ENCODE measurements at regions not wholly inside any gene's neighbourhood (a gene's known extent, or its start where the extent isn't known, plus 50 kb on each side); places are given as distances from the start of the nearest gene placed in this dataset.

DNA sequence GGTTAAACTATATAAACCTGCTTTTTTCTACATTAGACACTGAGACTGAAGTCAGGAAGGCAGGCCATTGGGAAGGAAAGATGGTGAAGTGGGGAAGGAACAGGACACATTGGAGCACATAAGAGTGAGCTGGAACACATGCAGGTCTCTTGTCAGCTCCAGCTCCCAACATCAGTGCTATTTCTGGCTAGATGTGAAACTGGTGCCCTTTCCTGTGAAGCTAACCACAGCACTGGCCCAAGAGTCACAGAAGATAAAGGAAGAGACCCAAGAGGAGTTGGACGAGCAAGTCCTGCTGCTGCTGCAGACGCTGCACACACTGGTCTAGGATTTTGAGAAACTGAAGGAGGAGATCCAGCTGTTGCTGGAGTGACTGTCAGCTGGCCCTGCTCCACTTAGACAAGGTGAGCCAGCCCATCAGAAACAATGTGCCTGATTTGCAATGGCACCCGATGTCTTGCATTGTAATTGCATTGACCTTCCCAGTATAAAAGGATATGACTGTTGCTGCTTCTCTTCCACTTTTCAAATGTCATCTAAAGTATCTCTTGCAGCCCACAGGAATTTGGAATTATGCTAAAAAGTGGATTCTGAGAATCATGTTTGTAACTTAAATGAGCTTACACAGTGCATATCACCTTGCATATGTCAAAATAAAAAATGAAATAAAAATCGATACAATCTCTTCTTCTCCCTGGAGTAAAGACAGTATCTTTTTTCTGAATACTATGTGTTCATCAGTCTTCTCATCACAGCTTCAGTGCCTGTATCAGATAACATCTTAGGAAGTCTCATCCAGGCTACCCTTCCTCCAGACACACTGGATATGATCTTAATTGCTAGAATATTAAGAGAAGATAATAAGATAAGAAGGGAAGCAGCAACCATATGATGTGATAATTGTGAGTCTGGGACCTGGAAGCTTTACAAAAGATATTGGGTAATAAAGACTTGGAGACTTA lies 230.7 kb upstream of the SPRY2 start:
- no peak for TF ChIP-seq RFX5 (IDR thresholded peaks at IDR 0.05; ENCODE audit: low read depth, low read length)
- TF ChIP-seq EED (IDR thresholded peaks at IDR 0.05; ENCODE audit: low read depth), result no peak
- TF ChIP-seq ATF7 (IDR thresholded peaks at IDR 0.05; ENCODE audit: low read depth), result no peak
- TF ChIP-seq MTA2 (IDR thresholded peaks at IDR 0.05; ENCODE audit: low read depth), result no peak
- TF ChIP-seq, protein P1, sequence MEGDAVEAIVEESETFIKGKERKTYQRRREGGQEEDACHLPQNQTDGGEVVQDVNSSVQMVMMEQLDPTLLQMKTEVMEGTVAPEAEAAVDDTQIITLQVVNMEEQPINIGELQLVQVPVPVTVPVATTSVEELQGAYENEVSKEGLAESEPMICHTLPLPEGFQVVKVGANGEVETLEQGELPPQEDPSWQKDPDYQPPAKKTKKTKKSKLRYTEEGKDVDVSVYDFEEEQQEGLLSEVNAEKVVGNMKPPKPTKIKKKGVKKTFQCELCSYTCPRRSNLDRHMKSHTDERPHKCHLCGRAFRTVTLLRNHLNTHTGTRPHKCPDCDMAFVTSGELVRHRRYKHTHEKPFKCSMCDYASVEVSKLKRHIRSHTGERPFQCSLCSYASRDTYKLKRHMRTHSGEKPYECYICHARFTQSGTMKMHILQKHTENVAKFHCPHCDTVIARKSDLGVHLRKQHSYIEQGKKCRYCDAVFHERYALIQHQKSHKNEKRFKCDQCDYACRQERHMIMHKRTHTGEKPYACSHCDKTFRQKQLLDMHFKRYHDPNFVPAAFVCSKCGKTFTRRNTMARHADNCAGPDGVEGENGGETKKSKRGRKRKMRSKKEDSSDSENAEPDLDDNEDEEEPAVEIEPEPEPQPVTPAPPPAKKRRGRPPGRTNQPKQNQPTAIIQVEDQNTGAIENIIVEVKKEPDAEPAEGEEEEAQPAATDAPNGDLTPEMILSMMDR (IDR thresholded peaks at IDR 0.05 in 2 of 3, conservative IDR thresholded peaks at IDR 0.05 in 1 of 3; ENCODE audit: control insufficient read depth in 2 of 3, extremely low read depth in 1 of 3, insufficient read depth in 1 of 3, low read depth in 3 of 3, low read length in 3 of 3), result no peak
- TF ChIP-seq, protein P2, sequence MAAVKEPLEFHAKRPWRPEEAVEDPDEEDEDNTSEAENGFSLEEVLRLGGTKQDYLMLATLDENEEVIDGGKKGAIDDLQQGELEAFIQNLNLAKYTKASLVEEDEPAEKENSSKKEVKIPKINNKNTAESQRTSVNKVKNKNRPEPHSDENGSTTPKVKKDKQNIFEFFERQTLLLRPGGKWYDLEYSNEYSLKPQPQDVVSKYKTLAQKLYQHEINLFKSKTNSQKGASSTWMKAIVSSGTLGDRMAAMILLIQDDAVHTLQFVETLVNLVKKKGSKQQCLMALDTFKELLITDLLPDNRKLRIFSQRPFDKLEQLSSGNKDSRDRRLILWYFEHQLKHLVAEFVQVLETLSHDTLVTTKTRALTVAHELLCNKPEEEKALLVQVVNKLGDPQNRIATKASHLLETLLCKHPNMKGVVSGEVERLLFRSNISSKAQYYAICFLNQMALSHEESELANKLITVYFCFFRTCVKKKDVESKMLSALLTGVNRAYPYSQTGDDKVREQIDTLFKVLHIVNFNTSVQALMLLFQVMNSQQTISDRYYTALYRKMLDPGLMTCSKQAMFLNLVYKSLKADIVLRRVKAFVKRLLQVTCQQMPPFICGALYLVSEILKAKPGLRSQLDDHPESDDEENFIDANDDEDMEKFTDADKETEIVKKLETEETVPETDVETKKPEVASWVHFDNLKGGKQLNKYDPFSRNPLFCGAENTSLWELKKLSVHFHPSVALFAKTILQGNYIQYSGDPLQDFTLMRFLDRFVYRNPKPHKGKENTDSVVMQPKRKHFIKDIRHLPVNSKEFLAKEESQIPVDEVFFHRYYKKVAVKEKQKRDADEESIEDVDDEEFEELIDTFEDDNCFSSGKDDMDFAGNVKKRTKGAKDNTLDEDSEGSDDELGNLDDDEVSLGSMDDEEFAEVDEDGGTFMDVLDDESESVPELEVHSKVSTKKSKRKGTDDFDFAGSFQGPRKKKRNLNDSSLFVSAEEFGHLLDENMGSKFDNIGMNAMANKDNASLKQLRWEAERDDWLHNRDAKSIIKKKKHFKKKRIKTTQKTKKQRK (IDR thresholded peaks at IDR 0.05; ENCODE audit: low read depth, low read length), result no peak
- TF ChIP-seq CEBPB (IDR thresholded peaks at IDR 0.05; ENCODE audit: borderline replicate concordance in 1 of 2, low read depth in 2 of 2, low read length in 2 of 2), result no peak
- no peak for TF ChIP-seq KDM1A (IDR thresholded peaks at IDR 0.05; ENCODE audit: borderline replicate concordance)
- no peak for TF ChIP-seq SMC3 (IDR thresholded peaks at IDR 0.05; ENCODE audit: borderline replicate concordance, low read length)
- TF ChIP-seq, protein P3, sequence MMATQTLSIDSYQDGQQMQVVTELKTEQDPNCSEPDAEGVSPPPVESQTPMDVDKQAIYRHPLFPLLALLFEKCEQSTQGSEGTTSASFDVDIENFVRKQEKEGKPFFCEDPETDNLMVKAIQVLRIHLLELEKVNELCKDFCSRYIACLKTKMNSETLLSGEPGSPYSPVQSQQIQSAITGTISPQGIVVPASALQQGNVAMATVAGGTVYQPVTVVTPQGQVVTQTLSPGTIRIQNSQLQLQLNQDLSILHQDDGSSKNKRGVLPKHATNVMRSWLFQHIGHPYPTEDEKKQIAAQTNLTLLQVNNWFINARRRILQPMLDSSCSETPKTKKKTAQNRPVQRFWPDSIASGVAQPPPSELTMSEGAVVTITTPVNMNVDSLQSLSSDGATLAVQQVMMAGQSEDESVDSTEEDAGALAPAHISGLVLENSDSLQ (IDR thresholded peaks at IDR 0.05), result no peak

All from GM12878 (cell line).